ENCODE measurements at regions not wholly inside any gene's neighbourhood (a gene's known extent, or its start where the extent isn't known, plus 50 kb on each side); places are given as distances from the start of the nearest gene placed in this dataset.

GRCh38 chr16:31699601-31700000, 171.9 kb downstream of the AHSP start:
- no peak for TF ChIP-seq EZH2 (IDR thresholded peaks at IDR 0.05; ENCODE audit: borderline replicate concordance, insufficient read depth, low read depth, low read length, poor library complexity, severe bottlenecking)
- TF ChIP-seq CTCF (IDR thresholded peaks at IDR 0.05), result no peak
